ENCODE measurements at regions not wholly inside any gene's neighbourhood (a gene's known extent, or its start where the extent isn't known, plus 50 kb on each side); places are given as distances from the start of the nearest gene placed in this dataset.

GRCh38 chr13:30108913-30109237 lies 198.5 kb downstream of the KATNAL1 start:
- intact Hi-C loops (cut with DNase I; ENCODE audit: low total_unique reads) = no loop called here
- TF ChIP-seq, protein P1, sequence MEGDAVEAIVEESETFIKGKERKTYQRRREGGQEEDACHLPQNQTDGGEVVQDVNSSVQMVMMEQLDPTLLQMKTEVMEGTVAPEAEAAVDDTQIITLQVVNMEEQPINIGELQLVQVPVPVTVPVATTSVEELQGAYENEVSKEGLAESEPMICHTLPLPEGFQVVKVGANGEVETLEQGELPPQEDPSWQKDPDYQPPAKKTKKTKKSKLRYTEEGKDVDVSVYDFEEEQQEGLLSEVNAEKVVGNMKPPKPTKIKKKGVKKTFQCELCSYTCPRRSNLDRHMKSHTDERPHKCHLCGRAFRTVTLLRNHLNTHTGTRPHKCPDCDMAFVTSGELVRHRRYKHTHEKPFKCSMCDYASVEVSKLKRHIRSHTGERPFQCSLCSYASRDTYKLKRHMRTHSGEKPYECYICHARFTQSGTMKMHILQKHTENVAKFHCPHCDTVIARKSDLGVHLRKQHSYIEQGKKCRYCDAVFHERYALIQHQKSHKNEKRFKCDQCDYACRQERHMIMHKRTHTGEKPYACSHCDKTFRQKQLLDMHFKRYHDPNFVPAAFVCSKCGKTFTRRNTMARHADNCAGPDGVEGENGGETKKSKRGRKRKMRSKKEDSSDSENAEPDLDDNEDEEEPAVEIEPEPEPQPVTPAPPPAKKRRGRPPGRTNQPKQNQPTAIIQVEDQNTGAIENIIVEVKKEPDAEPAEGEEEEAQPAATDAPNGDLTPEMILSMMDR (IDR thresholded peaks at IDR 0.05 in 4 of 5, conservative IDR thresholded peaks at IDR 0.05 in 1 of 5) = no peak
- TF ChIP-seq POLR2A (IDR thresholded peaks at IDR 0.05) = no peak
- Histone ChIP-seq H3K27me3 (no peaks in the 10 kb centered on the region), H3K27ac (no peak overlapping the region), H3K9me3 (no peaks in the 10 kb centered on the region), H3K36me3 (no peaks in the 10 kb centered on the region), H3K4me1 (no peaks in the 10 kb centered on the region), H3K4me3 (no peak overlapping the region)
- DNase-seq (no peak), ATAC-seq (no peak)
- in situ Hi-C loops (cut with MboI; ENCODE audit: low sequenced_read_pairs in 4 of 4) = no loop called here

DNA sequence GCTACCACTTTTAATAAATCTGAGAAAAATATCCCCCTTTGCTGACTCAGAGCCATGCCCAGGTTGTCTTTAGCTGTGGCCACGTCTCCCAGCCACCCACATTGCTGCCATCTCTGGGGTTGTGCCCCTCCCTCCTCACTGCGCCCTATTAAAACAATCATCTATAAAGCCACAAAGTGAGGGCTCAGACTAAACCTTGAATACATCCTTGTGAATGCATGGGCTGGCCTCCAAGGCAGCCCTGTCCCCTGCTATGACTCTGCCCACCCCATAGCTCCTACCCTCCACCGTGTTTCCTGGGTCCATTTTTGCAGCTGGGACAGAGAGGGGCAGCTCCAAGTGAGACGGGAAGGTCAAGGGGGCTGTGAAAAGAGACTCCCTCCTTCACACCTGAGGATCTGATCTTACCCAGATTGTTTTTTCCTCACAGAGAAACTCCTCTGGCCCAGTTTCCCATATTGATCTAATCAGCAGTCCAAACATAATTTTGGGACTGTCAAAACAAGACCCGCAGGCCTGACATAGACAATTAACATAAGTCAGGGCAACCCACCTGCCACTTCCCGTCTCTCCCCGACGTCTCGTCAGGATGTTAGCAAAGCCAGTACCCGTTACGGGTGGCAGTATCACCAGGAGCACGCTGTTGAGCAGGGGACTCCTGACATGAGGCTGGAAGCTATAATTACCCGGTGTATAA lies 199.0 kb downstream of the KATNAL1 start:
- no peak for TF ChIP-seq POLR2A (IDR thresholded peaks at IDR 0.05)
- TF ChIP-seq, protein P1 (IDR thresholded peaks at IDR 0.05 in 4 of 5, conservative IDR thresholded peaks at IDR 0.05 in 1 of 5) = no peak
- intact Hi-C loops (cut with DNase I; ENCODE audit: low total_unique reads) (no loop called here), in situ Hi-C loops (cut with MboI; ENCODE audit: low sequenced_read_pairs in 4 of 4) (no loop called here)
- Histone ChIP-seq H3K36me3 (no peaks in the 10 kb centered on the region), H3K4me3 (no peak overlapping the region), H3K9me3 (no peaks in the 10 kb centered on the region), H3K27me3 (no peaks in the 10 kb centered on the region), H3K27ac (no peak overlapping the region), H3K4me1 (no peaks in the 10 kb centered on the region)
- DNase-seq (no peak), ATAC-seq (no peak)

- Histone ChIP-seq H3K27me3 (no peaks in the 10 kb centered on the region), H3K4me1 (no peaks in the 10 kb centered on the region), H3K36me3 (no peaks in the 10 kb centered on the region), H3K27ac (no peak overlapping the region), H3K9me3 (no peaks in the 10 kb centered on the region), H3K4me3 (no peak overlapping the region)
- DNase-seq (no peak), ATAC-seq (no peak)
- TF ChIP-seq POLR2A (IDR thresholded peaks at IDR 0.05) = no peak
- TF ChIP-seq, protein P1 (IDR thresholded peaks at IDR 0.05 in 4 of 5, conservative IDR thresholded peaks at IDR 0.05 in 1 of 5) = no peak
- intact Hi-C loops (cut with DNase I; ENCODE audit: low total_unique reads) (no loop called here), in situ Hi-C loops (cut with MboI; ENCODE audit: low sequenced_read_pairs in 4 of 4) (no loop called here)
Observed at GRCh38 chr13:30107521-30108136, 199.7 kb downstream of the KATNAL1 start.

DNA sequence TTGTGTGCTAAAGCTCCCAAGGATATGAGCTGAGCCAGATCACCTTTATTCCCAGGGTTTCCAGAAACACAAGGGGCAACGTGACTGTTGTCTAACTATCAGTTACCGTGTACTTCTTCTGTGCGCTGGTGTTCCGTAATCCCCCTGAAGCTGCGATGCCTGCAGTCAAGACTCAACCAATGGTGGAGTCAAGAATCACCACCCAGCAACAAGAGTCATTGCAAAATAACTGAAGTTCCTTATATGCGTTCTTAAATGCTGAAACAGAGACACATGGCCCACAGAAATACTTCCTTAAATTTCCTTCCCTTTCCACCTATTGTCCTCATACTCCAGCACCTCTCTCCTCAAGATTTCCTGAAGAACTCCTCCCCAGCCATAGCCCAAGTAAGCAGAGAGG lies 200.2 kb downstream of the KATNAL1 start:
- Histone ChIP-seq H3K9me3 (no peaks in the 10 kb centered on the region), H3K4me3 (no peak overlapping the region), H3K36me3 (no peaks in the 10 kb centered on the region), H3K27ac (no peak overlapping the region), H3K27me3 (no peaks in the 10 kb centered on the region), H3K4me1 (no peaks in the 10 kb centered on the region)
- no peak for DNase-seq
- in situ Hi-C loops (cut with MboI; ENCODE audit: low sequenced_read_pairs in 4 of 4) = no loop called here
- ATAC-seq = no peak
- intact Hi-C loops (cut with DNase I; ENCODE audit: low total_unique reads) = no loop called here
- TF ChIP-seq POLR2A (IDR thresholded peaks at IDR 0.05) = no peak
- TF ChIP-seq, protein P1 (IDR thresholded peaks at IDR 0.05 in 4 of 5, conservative IDR thresholded peaks at IDR 0.05 in 1 of 5) = no peak

Data from gastrocnemius medialis (tissue), 4 donors.